Suprapubic skin (tissue), 4 donors: ENCODE measurements at regions not wholly inside any gene's neighbourhood (a gene's known extent, or its start where the extent isn't known, plus 50 kb on each side); places are given as distances from the start of the nearest gene placed in this dataset.

ENCODE experiments used
- DNase-seq, 2 donors: peaks; one replicate each; pipeline ENCODE4 v3.0.0-alpha.2; 2019; ENCODE audit warnings: low spot score in 2 of 2
- H3K27ac ChIP-seq: fragments of 200-600 bp; sonication (generic); one replicate; pipeline ENCODE4 v1.5.1; 2019
- H3K27me3 ChIP-seq: fragments of 200-600 bp; sonication (generic); one replicate; pipeline ENCODE4 v1.5.1; 2019
- H3K36me3 ChIP-seq: fragments of 200-600 bp; sonication (generic); one replicate; pipeline ENCODE4 v1.5.1; 2019
- H3K4me1 ChIP-seq: fragments of 200-600 bp; sonication (generic); one replicate; pipeline ENCODE4 v1.5.1; 2019
- H3K4me3 ChIP-seq: fragments of 200-600 bp; sonication (generic); one replicate; pipeline ENCODE4 v1.5.1; 2019; ENCODE audit warnings: mild to moderate bottlenecking
- H3K9me3 ChIP-seq: fragments of 200-600 bp; sonication (generic); one replicate; pipeline ENCODE4 v1.5.1; 2019
- EP300 ChIP-seq: sonication (generic); formaldehyde crosslinking; IDR thresholded peaks from one replicate; pipeline ENCODE4 v1.6.1; 2017; ENCODE audit warnings: antibody characterized with exemption
- POLR2A ChIP-seq, 2 donors: fragments of 450-650 bp; IDR thresholded peaks; one replicate each; pipeline ENCODE4 v1.6.1; 2017; ENCODE audit warnings: antibody characterized with exemption in 2 of 2, mild to moderate bottlenecking in 2 of 2, moderate library complexity in 2 of 2
- POLR2AphosphoS5 ChIP-seq, 3 donors: sonication (generic); formaldehyde crosslinking; IDR thresholded peaks; one replicate each; pipeline ENCODE4 v1.6.1; 2017; ENCODE audit warnings: antibody characterized with exemption in 3 of 3
- WGBS: methylation state at CpG from one replicate; pipeline ENCODE4 v1.1.5; 2018; 5-methylcytosine and 5-hydroxymethylcytosine counted together
- TF ChIP-seq, protein P1 (sequence below), 2 donors: fragments of 200-600 bp in 1 of 2; fragments of 450-650 bp in 1 of 2; sonication (generic) in 1 of 2; IDR thresholded peaks; one replicate each; pipeline ENCODE4 v1.5.1; 2016 to 2019; ENCODE audit warnings: antibody characterized with exemption in 2 of 2, mild to moderate bottlenecking in 1 of 2, moderate library complexity in 1 of 2

- Histone ChIP-seq H3K36me3 (no peaks in the 10 kb centered on the region), H3K27ac (no peak overlapping the region), H3K4me1 (no peaks in the 10 kb centered on the region), H3K9me3 (no peaks in the 10 kb centered on the region), H3K27me3 (no peaks in the 10 kb centered on the region), H3K4me3 (no peak overlapping the region)
- TF ChIP-seq POLR2A (IDR thresholded peaks at IDR 0.05): no peak
- no peak for TF ChIP-seq POLR2AphosphoS5 (IDR thresholded peaks at IDR 0.05)
- no peak for TF ChIP-seq EP300
- TF ChIP-seq, protein P1, sequence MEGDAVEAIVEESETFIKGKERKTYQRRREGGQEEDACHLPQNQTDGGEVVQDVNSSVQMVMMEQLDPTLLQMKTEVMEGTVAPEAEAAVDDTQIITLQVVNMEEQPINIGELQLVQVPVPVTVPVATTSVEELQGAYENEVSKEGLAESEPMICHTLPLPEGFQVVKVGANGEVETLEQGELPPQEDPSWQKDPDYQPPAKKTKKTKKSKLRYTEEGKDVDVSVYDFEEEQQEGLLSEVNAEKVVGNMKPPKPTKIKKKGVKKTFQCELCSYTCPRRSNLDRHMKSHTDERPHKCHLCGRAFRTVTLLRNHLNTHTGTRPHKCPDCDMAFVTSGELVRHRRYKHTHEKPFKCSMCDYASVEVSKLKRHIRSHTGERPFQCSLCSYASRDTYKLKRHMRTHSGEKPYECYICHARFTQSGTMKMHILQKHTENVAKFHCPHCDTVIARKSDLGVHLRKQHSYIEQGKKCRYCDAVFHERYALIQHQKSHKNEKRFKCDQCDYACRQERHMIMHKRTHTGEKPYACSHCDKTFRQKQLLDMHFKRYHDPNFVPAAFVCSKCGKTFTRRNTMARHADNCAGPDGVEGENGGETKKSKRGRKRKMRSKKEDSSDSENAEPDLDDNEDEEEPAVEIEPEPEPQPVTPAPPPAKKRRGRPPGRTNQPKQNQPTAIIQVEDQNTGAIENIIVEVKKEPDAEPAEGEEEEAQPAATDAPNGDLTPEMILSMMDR (IDR thresholded peaks at IDR 0.05): no peak
- 76% methylated on average over 4 of the region's 4 CpGs for WGBS
- no peak for DNase-seq
Measured at GRCh38 chr7:19203686-19204085, 58.5 kb upstream of the FERD3L start.

GRCh38 chr7:19202599-19202998 is 57.4 kb upstream of the FERD3L start:
- no peak for TF ChIP-seq EP300
- TF ChIP-seq, protein P1 (IDR thresholded peaks at IDR 0.05): no peak
- TF ChIP-seq POLR2AphosphoS5 (IDR thresholded peaks at IDR 0.05): no peak
- TF ChIP-seq POLR2A (IDR thresholded peaks at IDR 0.05): no peak
- Histone ChIP-seq H3K27me3 (no peaks in the 10 kb centered on the region), H3K9me3 (no peaks in the 10 kb centered on the region), H3K4me1 (no peaks in the 10 kb centered on the region), H3K36me3 (no peaks in the 10 kb centered on the region), H3K27ac (no peak overlapping the region), H3K4me3 (no peak overlapping the region)
- no peak for DNase-seq
- WGBS: 68% methylated on average over 2 of the region's 2 CpGs
